ENCODE measurements at regions not wholly inside any gene's neighbourhood (a gene's known extent, or its start where the extent isn't known, plus 50 kb on each side); places are given as distances from the start of the nearest gene placed in this dataset.
"Not testable (repeated sequence)": the region's sequence is repeated elsewhere in the genome, so short reads cannot be mapped to it uniquely, and the experiment has no call there.

DNA sequence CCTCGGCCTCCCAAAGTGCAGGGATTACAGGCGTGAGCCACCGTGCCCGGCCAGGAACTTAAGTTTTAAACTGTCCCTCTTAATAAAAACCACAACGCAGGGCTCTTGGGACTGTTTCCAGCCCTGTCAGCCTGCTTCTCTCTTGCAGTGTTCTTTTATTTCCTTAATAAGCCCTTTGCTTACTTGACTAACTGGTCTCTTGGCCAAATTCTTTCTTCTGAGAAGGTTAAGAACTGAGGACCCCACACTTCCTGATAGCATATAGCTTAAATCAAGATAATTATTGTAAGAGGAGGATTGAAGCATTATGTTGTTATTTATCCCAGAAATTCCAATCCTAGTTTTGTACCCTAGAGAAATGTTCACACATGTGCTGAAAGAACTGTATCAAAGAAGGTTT, 128.2 kb upstream of the UXS1 start:
- Mint-ChIP-seq H3K4me3 (ENCODE audit: unreplicated experiment) (no peak overlapping the region), H3K27me3 (ENCODE audit: unreplicated experiment) (no peaks in the 10 kb centered on the region), H3K9me3 (ENCODE audit: unreplicated experiment) (no peaks in the 10 kb centered on the region), H3K27ac (ENCODE audit: unreplicated experiment) (no peak overlapping the region), H3K36me3 (ENCODE audit: low read depth, unreplicated experiment) (no peaks in the 10 kb centered on the region), H3K4me1 (ENCODE audit: unreplicated experiment) (peaks cover 6% of the 10 kb centered on the region)
- DNase-seq (ENCODE audit: low spot score): no peak
- TF ChIP-seq, protein P1, sequence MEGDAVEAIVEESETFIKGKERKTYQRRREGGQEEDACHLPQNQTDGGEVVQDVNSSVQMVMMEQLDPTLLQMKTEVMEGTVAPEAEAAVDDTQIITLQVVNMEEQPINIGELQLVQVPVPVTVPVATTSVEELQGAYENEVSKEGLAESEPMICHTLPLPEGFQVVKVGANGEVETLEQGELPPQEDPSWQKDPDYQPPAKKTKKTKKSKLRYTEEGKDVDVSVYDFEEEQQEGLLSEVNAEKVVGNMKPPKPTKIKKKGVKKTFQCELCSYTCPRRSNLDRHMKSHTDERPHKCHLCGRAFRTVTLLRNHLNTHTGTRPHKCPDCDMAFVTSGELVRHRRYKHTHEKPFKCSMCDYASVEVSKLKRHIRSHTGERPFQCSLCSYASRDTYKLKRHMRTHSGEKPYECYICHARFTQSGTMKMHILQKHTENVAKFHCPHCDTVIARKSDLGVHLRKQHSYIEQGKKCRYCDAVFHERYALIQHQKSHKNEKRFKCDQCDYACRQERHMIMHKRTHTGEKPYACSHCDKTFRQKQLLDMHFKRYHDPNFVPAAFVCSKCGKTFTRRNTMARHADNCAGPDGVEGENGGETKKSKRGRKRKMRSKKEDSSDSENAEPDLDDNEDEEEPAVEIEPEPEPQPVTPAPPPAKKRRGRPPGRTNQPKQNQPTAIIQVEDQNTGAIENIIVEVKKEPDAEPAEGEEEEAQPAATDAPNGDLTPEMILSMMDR (IDR thresholded peaks at IDR 0.05; ENCODE audit: unreplicated experiment): no peak

DNA sequence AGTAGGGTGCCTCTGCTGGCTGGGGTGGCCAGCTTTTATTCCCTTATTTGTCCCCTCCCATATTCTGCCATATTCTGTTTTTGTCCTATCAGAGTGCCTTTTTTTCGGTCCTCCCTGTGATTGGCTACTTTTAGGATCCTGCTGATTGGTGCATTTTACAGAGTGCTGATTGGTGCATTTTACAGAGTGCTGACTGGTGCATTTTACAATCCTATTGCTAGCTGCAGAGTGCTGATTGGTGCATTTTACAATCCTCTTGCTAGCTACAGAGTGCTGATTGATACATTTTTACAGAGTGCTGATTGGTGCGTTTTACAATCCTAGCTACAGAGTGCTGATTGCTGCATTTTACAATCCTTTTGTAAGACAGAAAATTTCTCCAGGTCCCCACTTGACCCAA, 126.3 kb upstream of the UXS1 start:
- not testable (repeated sequence) for H3K27me3 Mint-ChIP-seq (ENCODE audit: unreplicated experiment); H3K27ac Mint-ChIP-seq (ENCODE audit: unreplicated experiment); H3K9me3 Mint-ChIP-seq (ENCODE audit: unreplicated experiment)

DNA sequence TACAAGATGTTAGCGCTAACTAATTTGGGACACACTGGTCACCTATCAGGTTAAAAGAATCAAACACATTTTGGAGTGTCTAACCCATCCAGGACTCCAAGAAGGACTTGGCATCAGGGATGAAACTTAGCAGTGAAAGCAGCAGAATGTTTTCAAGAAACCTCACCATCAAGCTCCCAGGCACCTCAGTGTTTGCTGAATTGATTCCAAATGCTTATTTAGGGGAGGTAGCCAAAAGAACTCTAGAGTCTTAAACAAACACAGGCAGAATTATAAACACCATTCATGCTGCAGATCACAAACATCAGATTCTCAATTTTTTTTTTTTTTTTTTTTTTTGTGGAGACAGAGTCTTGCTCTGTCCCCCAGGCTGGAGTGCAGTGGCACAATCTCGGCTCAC, 122.8 kb upstream of the UXS1 start:
- H3K36me3 Mint-ChIP-seq (ENCODE audit: low read depth, unreplicated experiment): no peaks in the 10 kb centered on the region
- no peak for DNase-seq (ENCODE audit: low spot score)
- H3K27ac Mint-ChIP-seq (ENCODE audit: unreplicated experiment): no peak overlapping the region
- H3K27me3 Mint-ChIP-seq (ENCODE audit: unreplicated experiment): no peaks in the 10 kb centered on the region
- no peak overlapping the region for H3K4me3 Mint-ChIP-seq (ENCODE audit: unreplicated experiment)
- TF ChIP-seq, protein P1 (IDR thresholded peaks at IDR 0.05; ENCODE audit: unreplicated experiment): no peak
- H3K9me3 Mint-ChIP-seq (ENCODE audit: unreplicated experiment): no peaks in the 10 kb centered on the region
- peaks cover 3% of the 10 kb centered on the region for H3K4me1 Mint-ChIP-seq (ENCODE audit: unreplicated experiment)

More for the DNA sequence above, 126.3 kb upstream of the UXS1 start:
- not testable (repeated sequence) for H3K36me3 Mint-ChIP-seq (ENCODE audit: low read depth, unreplicated experiment); H3K4me1 Mint-ChIP-seq (ENCODE audit: unreplicated experiment); H3K4me3 Mint-ChIP-seq (ENCODE audit: unreplicated experiment); DNase-seq (ENCODE audit: low spot score)

DNA sequence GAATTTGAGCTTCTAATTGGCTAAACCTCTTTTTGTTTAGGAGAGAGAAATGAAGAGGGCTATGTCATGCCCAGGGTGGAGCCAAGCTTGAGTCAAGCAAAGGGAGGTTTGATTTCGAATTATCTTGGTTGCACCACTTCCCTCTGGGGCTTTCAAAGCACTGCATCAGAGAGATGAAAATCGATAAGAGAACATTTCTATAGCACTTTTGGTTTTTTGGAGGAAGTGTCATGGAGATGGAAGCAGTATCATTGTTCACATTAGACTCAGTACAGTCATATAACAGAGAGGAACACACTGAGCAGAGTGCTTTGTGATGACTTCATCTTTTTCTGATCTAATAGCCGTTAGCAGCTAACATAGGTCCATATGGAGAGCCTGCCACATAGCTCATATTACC, 120.3 kb upstream of the UXS1 start:
- H3K4me1 Mint-ChIP-seq (ENCODE audit: unreplicated experiment): peaks cover 3% of the 10 kb centered on the region

DNA sequence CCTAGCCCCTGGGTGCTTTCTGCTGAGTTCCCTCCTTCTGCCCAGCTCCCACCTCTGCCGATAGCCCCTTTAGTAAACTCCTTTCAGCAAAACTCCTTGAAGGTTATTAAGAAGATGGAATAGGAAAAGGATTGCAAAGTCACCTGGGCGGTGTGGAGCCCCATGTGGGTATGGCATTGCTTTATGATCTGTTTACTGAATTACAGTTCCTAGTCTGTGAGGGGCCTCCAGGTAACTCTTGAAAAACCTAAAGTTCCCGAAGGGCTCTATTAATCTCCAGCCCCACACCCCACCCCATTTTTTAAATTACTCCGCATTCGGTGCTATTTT, 116.9 kb upstream of the UXS1 start:
- Mint-ChIP-seq H3K27me3 (ENCODE audit: unreplicated experiment) (no peaks in the 10 kb centered on the region), H3K4me3 (ENCODE audit: unreplicated experiment) (no peak overlapping the region), H3K27ac (ENCODE audit: unreplicated experiment) (no peak overlapping the region), H3K9me3 (ENCODE audit: unreplicated experiment) (no peaks in the 10 kb centered on the region), H3K36me3 (ENCODE audit: low read depth, unreplicated experiment) (no peaks in the 10 kb centered on the region), H3K4me1 (ENCODE audit: unreplicated experiment) (no peaks in the 10 kb centered on the region)
- no peak for DNase-seq (ENCODE audit: low spot score)
- TF ChIP-seq, protein P1 (IDR thresholded peaks at IDR 0.05; ENCODE audit: unreplicated experiment): no peak

More for the DNA sequence above, 120.3 kb upstream of the UXS1 start:
- H3K36me3 Mint-ChIP-seq (ENCODE audit: low read depth, unreplicated experiment): no peaks in the 10 kb centered on the region
- no peak for DNase-seq (ENCODE audit: low spot score)
- H3K4me3 Mint-ChIP-seq (ENCODE audit: unreplicated experiment): no peak overlapping the region
- no peaks in the 10 kb centered on the region for H3K9me3 Mint-ChIP-seq (ENCODE audit: unreplicated experiment)
- no peak overlapping the region for H3K27ac Mint-ChIP-seq (ENCODE audit: unreplicated experiment)
- TF ChIP-seq, protein P1 (IDR thresholded peaks at IDR 0.05; ENCODE audit: unreplicated experiment): no peak
- no peaks in the 10 kb centered on the region for H3K27me3 Mint-ChIP-seq (ENCODE audit: unreplicated experiment)

DNA sequence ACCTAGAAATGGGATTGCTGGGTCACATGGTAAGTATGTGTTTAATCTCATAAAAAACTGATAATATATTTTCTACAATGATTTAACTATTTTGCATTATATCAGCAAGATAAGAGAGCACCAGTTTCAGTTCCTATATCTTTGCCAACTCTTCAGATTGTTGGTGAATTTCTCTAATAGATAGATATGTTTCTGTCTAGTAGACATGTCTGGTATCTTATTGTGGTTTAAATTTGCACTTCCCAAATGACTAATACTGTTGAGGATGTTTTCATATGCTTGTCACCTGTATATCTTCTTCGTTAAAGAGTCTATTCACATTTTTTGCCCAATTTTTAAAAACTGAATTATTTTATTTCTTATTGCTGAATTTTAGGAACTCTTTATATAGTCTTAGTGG, 113.8 kb upstream of the UXS1 start:
- no peak overlapping the region for H3K27ac Mint-ChIP-seq (ENCODE audit: unreplicated experiment)
- TF ChIP-seq, protein P1 (IDR thresholded peaks at IDR 0.05; ENCODE audit: unreplicated experiment): no peak
- no peaks in the 10 kb centered on the region for H3K9me3 Mint-ChIP-seq (ENCODE audit: unreplicated experiment)
- no peaks in the 10 kb centered on the region for H3K36me3 Mint-ChIP-seq (ENCODE audit: low read depth, unreplicated experiment)
- no peak overlapping the region for H3K4me3 Mint-ChIP-seq (ENCODE audit: unreplicated experiment)
- H3K4me1 Mint-ChIP-seq (ENCODE audit: unreplicated experiment): no peaks in the 10 kb centered on the region
- DNase-seq (ENCODE audit: low spot score): no peak
- no peaks in the 10 kb centered on the region for H3K27me3 Mint-ChIP-seq (ENCODE audit: unreplicated experiment)

Data from endothelial cell (in vitro differentiated cells).